Panc1 (cell line): ENCODE measurements at regions not wholly inside any gene's neighbourhood (a gene's known extent, or its start where the extent isn't known, plus 50 kb on each side); places are given as distances from the start of the nearest gene placed in this dataset.

Experiments used
- ATAC-seq: fragments of 200-7000 bp; cut with Tn5 transposase; 2 replicates; pipeline ENCODE4 v1.9.1; 2020; ENCODE audit warnings: mild to moderate bottlenecking, moderate library complexity
- BruUV-seq: library from RNA; stranded (reverse); fragments of 400-500 nt; replicated peaks from 2 replicates; lab custom pipeline; 2021; lab: Mats Ljungman, UMichigan
- CTCF ChIA-PET: fragments of 300-600 bp; sonication (Branson Sonifier 250); formaldehyde crosslinking; loops from one replicate; lab custom pipeline; 2022; ENCODE audit warnings: antibody characterized with exemption; lab: Charles Lee
- POLR2A ChIA-PET: fragments of 300-600 bp; sonication (Branson Sonifier 250); formaldehyde crosslinking; loops from one replicate; lab custom pipeline; 2022; ENCODE audit warnings: antibody characterized with exemption; lab: Charles Lee
- DNase-seq: peaks from one replicate; pipeline ENCODE4 v3.0.0-alpha.2; 2010; ENCODE audit warnings: low read depth, low spot score
- H3K27ac ChIP-seq: 2 replicates; pipeline ENCODE4 v1.5.1; 2011; ENCODE audit warnings: mild to moderate bottlenecking, low read length, inconsistent platforms
- H3K27me3 ChIP-seq: fragments of 200-500 bp; sonication (Bioruptor generic); 2 replicates; pipeline ENCODE4 v1.6.0; 2014; ENCODE audit warnings: low read length, inconsistent platforms; ENCODE audit not compliant: control insufficient read depth, insufficient read depth
- H3K36me3 ChIP-seq: fragments of 200-500 bp; sonication (Bioruptor generic); 2 replicates; pipeline ENCODE4 v1.5.1; 2014; ENCODE audit warnings: inconsistent platforms, mild to moderate bottlenecking, low read length, moderate library complexity; ENCODE audit not compliant: control insufficient read depth, insufficient read depth
- H3K4me1 ChIP-seq: 2 replicates; pipeline ENCODE4 v1.5.1; 2011; ENCODE audit warnings: inconsistent platforms, mild to moderate bottlenecking, low read length, moderate library complexity; ENCODE audit not compliant: control insufficient read depth, insufficient read depth
- H3K4me3 ChIP-seq, 2 experiments: 2 replicates each; pipeline ENCODE4 v1.5.1; 2011 to 2012; ENCODE audit warnings: low read depth in 2 of 2, low read length in 2 of 2, mild to moderate bottlenecking in 2 of 2, inconsistent platforms in 1 of 2, moderate library complexity in 1 of 2
- H3K9me3 ChIP-seq: fragments of 200-500 bp; sonication (Bioruptor generic); 2 replicates; pipeline ENCODE4 v1.5.1; 2014; ENCODE audit warnings: low read depth, mild to moderate bottlenecking, inconsistent platforms, low read length, moderate library complexity; ENCODE audit not compliant: control insufficient read depth, insufficient read depth
- CTCF ChIP-seq: fragments of 450-650 bp; IDR thresholded peaks from 2 replicates; pipeline ENCODE4 v1.5.1; 2017; ENCODE audit warnings: mild to moderate bottlenecking
- POLR2AphosphoS5 ChIP-seq: IDR thresholded peaks from 2 replicates; pipeline ENCODE4 v1.6.1; 2012; ENCODE audit warnings: mild to moderate bottlenecking, low read depth, low read length, moderate library complexity
- REST ChIP-seq, 2 experiments: IDR thresholded peaks; 2 replicates each; pipeline ENCODE4 v1.6.1; 2011 to 2012; ENCODE audit warnings: low read depth in 2 of 2, control low read depth in 1 of 2, low read length in 1 of 2, mild to moderate bottlenecking in 1 of 2, moderate library complexity in 1 of 2; ENCODE audit not compliant: insufficient read depth in 1 of 2
- SIN3A ChIP-seq: IDR thresholded peaks from 2 replicates; pipeline ENCODE4 v1.6.1; 2012; ENCODE audit warnings: low read depth, mild to moderate bottlenecking, low read length, moderate library complexity, borderline replicate concordance; ENCODE audit not compliant: insufficient read depth
- TCF7L2 ChIP-seq: IDR thresholded peaks from 2 replicates; pipeline ENCODE4 v1.6.1; 2011; ENCODE audit warnings: mild to moderate bottlenecking, low read depth, low read length, inconsistent platforms
- in situ Hi-C: cut with HindIII; loops from 2 replicates; pipeline ENCODE4 v1.10.0; 2016; ENCODE audit warnings: low sequenced_read_pairs, low pct_unique_long_range_greater_than_20kb
- intact Hi-C: fragments of 100-400 bp; cut with micrococcal nuclease; formaldehyde crosslinking; loops from one replicate; pipeline ENCODE4 v1.10.0; 2022; ENCODE audit not compliant: unreplicated experiment

- no TSS peak for BruUV-seq
- H3K36me3 ChIP-seq, result no peaks in the 10 kb centered on the region
- intact Hi-C loops, result no loop called here
- TF ChIP-seq CTCF, result no peak
- no peak for TF ChIP-seq TCF7L2
- no peak for TF ChIP-seq POLR2AphosphoS5
- no peak for TF ChIP-seq SIN3A
- no peak for TF ChIP-seq REST (IDR thresholded peaks at IDR 0.05; ENCODE audit: insufficient read depth in 1 of 2, low read depth in 2 of 2, low read length in 1 of 2)
- ChIA-PET POLR2A (no interaction called here), CTCF (no interaction called here)
- no peak overlapping the region for H3K4me3 ChIP-seq
- H3K27me3 ChIP-seq, result no peaks in the 10 kb centered on the region
- ATAC-seq (no peak), DNase-seq (no peak)
- no peaks in the 10 kb centered on the region for H3K4me1 ChIP-seq
- in situ Hi-C loops, result no loop called here
- no peak overlapping the region for H3K27ac ChIP-seq
- H3K9me3 ChIP-seq, result no peaks in the 10 kb centered on the region
These were observed 132.5 kb upstream of the ZNF91 start for GRCh38 chr19:23527797-23528196.

GRCh38 chr19:23526302-23526701, 131.0 kb upstream of the ZNF91 start:
- intact Hi-C loops, result no loop called here
- no peaks in the 10 kb centered on the region for H3K27me3 ChIP-seq
- CTCF ChIA-PET, result no interaction called here
- H3K4me3 ChIP-seq, result no peak overlapping the region
- ATAC-seq, result no peak
- POLR2A ChIA-PET, result no interaction called here
- no peaks in the 10 kb centered on the region for H3K36me3 ChIP-seq
- H3K4me1 ChIP-seq, result no peaks in the 10 kb centered on the region
- TF ChIP-seq SIN3A (no peak), POLR2AphosphoS5 (no peak)
- no peaks in the 10 kb centered on the region for H3K9me3 ChIP-seq
- DNase-seq, result no peak
- BruUV-seq, result no TSS peak
- no peak overlapping the region for H3K27ac ChIP-seq
- in situ Hi-C loops, result no loop called here

GRCh38 chr19:23525276-23525852, 130.1 kb upstream of the ZNF91 start:
- no peak for ATAC-seq
- in situ Hi-C loops, result no loop called here

More at GRCh38 chr19:23525276-23525852, 130.1 kb upstream of the ZNF91 start:
- Histone ChIP-seq H3K27ac (no peak overlapping the region), H3K4me3 (no peak overlapping the region), H3K4me1 (no peaks in the 10 kb centered on the region), H3K27me3 (no peaks in the 10 kb centered on the region), H3K36me3 (no peaks in the 10 kb centered on the region), H3K9me3 (no peaks in the 10 kb centered on the region)
- no peak for DNase-seq
- intact Hi-C loops, result no loop called here
- CTCF ChIA-PET, result no interaction called here
- TF ChIP-seq POLR2AphosphoS5 (no peak), TCF7L2 (no peak)
- POLR2A ChIA-PET, result no interaction called here
- BruUV-seq, result no TSS peak
